HepG2 (cell line): ENCODE measurements at regions not wholly inside any gene's neighbourhood (a gene's known extent, or its start where the extent isn't known, plus 50 kb on each side); places are given as distances from the start of the nearest gene placed in this dataset.

ENCODE experiments used
- ASH2L ChIP-seq: fragments of 300-600, 200-600 bp; sonication (generic); IDR thresholded peaks from 2 replicates; pipeline ENCODE4 v1.7.0; 2017; ENCODE audit warnings: low read depth, mild to moderate bottlenecking, moderate library complexity, mixed read lengths, low read length; ENCODE audit not compliant: insufficient read length
- CTCF ChIP-seq: sonication (generic); formaldehyde crosslinking; IDR thresholded peaks from 2 replicates; pipeline ENCODE4 v1.5.0; 2020; ENCODE audit warnings: mild to moderate bottlenecking, missing genetic modification reagents, moderate library complexity
- ETV5 ChIP-seq: IDR thresholded peaks from 2 replicates; pipeline ENCODE4 v1.6.1; 2018; ENCODE audit warnings: missing biosample characterization, missing genetic modification reagents, inconsistent platforms, borderline replicate concordance

GRCh38 chr2:201983800-201984199 lies 49.9 kb upstream of the FZD7 start:
- TF ChIP-seq CTCF: no peak
- no peak for TF ChIP-seq ASH2L
- TF ChIP-seq ETV5 (CRISPR knock-in tag): no peak
